PC-9 (cell line): ENCODE measurements at regions not wholly inside any gene's neighbourhood (a gene's known extent, or its start where the extent isn't known, plus 50 kb on each side); places are given as distances from the start of the nearest gene placed in this dataset.

Source experiments
- BruUV-seq: library from RNA; stranded (reverse); fragments of 400-500 nt; replicated peaks from 2 replicates; lab custom pipeline; 2021; lab: Mats Ljungman, UMichigan
- CTCF ChIA-PET: fragments of 300-600 bp; sonication (Branson Sonifier 250); formaldehyde crosslinking; loops from one replicate; lab custom pipeline; 2022; ENCODE audit warnings: antibody characterized with exemption; lab: Charles Lee
- POLR2A ChIA-PET: fragments of 300-600 bp; sonication (Branson Sonifier 250); formaldehyde crosslinking; loops from one replicate; lab custom pipeline; 2022; ENCODE audit warnings: antibody characterized with exemption; ENCODE audit not compliant: unreplicated experiment; lab: Charles Lee
- DNase-seq, 2 experiments: peaks; one replicate each; pipeline versions ENCODE4 v3.0.0 to v3.0.0-alpha.2; 2015 to 2022; ENCODE audit warnings: mixed read lengths in 1 of 2
- H2AFZ ChIP-seq: fragments of 200-600 bp; sonication (generic); 2 replicates; pipeline ENCODE4 v1.8.1; 2017; ENCODE audit warnings: antibody characterized with exemption
- H3F3A ChIP-seq: fragments of 200-600 bp; sonication (generic); 2 replicates; pipeline ENCODE4 v1.8.1; 2017; ENCODE audit warnings: antibody characterized with exemption, mild to moderate bottlenecking, low read depth; ENCODE audit not compliant: insufficient read depth
- H3K27ac ChIP-seq: fragments of 200-600 bp; sonication (generic); 2 replicates; pipeline ENCODE4 v1.6.1; 2016; ENCODE audit warnings: mixed run types
- H3K27me3 ChIP-seq: fragments of 200-600 bp; sonication (generic); 2 replicates; pipeline ENCODE4 v1.6.1; 2016; ENCODE audit warnings: low read depth, mixed run types; ENCODE audit not compliant: insufficient read depth
- H3K36me3 ChIP-seq: fragments of 200-600 bp; sonication (generic); 2 replicates; pipeline ENCODE4 v1.6.1; 2016; ENCODE audit warnings: low read depth, mixed run types
- H3K4me1 ChIP-seq: fragments of 200-600 bp; sonication (generic); replicated peaks from 2 replicates; pipeline ENCODE4 v1.6.1; 2016; ENCODE audit warnings: mixed run types; ENCODE audit not compliant: insufficient read depth
- H3K4me2 ChIP-seq: fragments of 200-600 bp; sonication (generic); 2 replicates; pipeline ENCODE4 v1.6.1; 2017; ENCODE audit warnings: mixed run types
- H3K4me3 ChIP-seq: fragments of 200-600 bp; sonication (generic); 2 replicates; pipeline ENCODE4 v1.6.1; 2016; ENCODE audit warnings: mixed run types
- H3K79me2 ChIP-seq: fragments of 200-600 bp; sonication (generic); 2 replicates; pipeline ENCODE4 v1.6.1; 2017; ENCODE audit warnings: low read depth, mixed run types
- H3K9me2 ChIP-seq: fragments of 200-600 bp; sonication (generic); 2 replicates; pipeline ENCODE4 v1.8.1; 2017; ENCODE audit warnings: mild to moderate bottlenecking; ENCODE audit not compliant: insufficient read depth
- H3K9me3 ChIP-seq: fragments of 200-600 bp; sonication (generic); 2 replicates; pipeline ENCODE4 v1.8.1; 2016; ENCODE audit warnings: low read depth; ENCODE audit not compliant: insufficient read depth
- H4K20me1 ChIP-seq: fragments of 200-600 bp; sonication (generic); 2 replicates; pipeline ENCODE4 v1.8.1; 2017; ENCODE audit not compliant: insufficient read depth
- CTCF ChIP-seq: fragments of 200-600 bp; sonication (generic); conservative IDR thresholded peaks from 2 replicates; pipeline ENCODE4 v1.6.1; 2017; ENCODE audit warnings: mixed run types, antibody characterized with exemption, mild to moderate bottlenecking, moderate library complexity
- EZH2 ChIP-seq: fragments of 200-600 bp; sonication (generic); IDR thresholded peaks from 2 replicates; pipeline ENCODE4 v1.8.0; 2017; ENCODE audit warnings: antibody characterized with exemption, low read depth
- intact Hi-C: fragments of 100-400 bp; cut with micrococcal nuclease; formaldehyde crosslinking; loops from one replicate; pipeline ENCODE4 v1.10.0; 2022; ENCODE audit not compliant: unreplicated experiment

GRCh38 chr18:60445341-60445740 lies 72.8 kb upstream of the MC4R start:
- ChIA-PET POLR2A (no interaction called here), CTCF (no interaction called here)
- Histone ChIP-seq H3K9me2 (no peaks in the 10 kb centered on the region), H3K9me3 (no peaks in the 10 kb centered on the region), H3F3A (no peaks in the 10 kb centered on the region), H3K27ac (no peak overlapping the region), H3K4me1 (no peaks in the 10 kb centered on the region), H2AFZ (no peak overlapping the region), H3K79me2 (no peaks in the 10 kb centered on the region), H3K27me3 (no peaks in the 10 kb centered on the region), H3K36me3 (no peaks in the 10 kb centered on the region), H4K20me1 (no peaks in the 10 kb centered on the region), H3K4me2 (no peak overlapping the region), H3K4me3 (no peak overlapping the region)
- no peak for DNase-seq
- TF ChIP-seq EZH2 (no peak), CTCF (no peak)
- no TSS peak for BruUV-seq
- intact Hi-C loops = no loop called here

GRCh38 chr18:60446821-60447220 lies 74.2 kb upstream of the MC4R start:
- H3K9me3 ChIP-seq = no peaks in the 10 kb centered on the region
- H3K4me1 ChIP-seq = no peaks in the 10 kb centered on the region
- H3K27me3 ChIP-seq = no peaks in the 10 kb centered on the region
- CTCF ChIA-PET = no interaction called here
- H3K4me2 ChIP-seq = no peak overlapping the region
- BruUV-seq = no TSS peak
- no peak for TF ChIP-seq EZH2
- TF ChIP-seq CTCF = no peak
- H3K27ac ChIP-seq = no peak overlapping the region
- no peaks in the 10 kb centered on the region for H3K79me2 ChIP-seq
- H3K9me2 ChIP-seq = no peaks in the 10 kb centered on the region
- H3F3A ChIP-seq = no peaks in the 10 kb centered on the region
- no peaks in the 10 kb centered on the region for H4K20me1 ChIP-seq
- no peak for DNase-seq
- no peak overlapping the region for H2AFZ ChIP-seq
- no peak overlapping the region for H3K4me3 ChIP-seq
- no peaks in the 10 kb centered on the region for H3K36me3 ChIP-seq
- POLR2A ChIA-PET = no interaction called here
- intact Hi-C loops = no loop called here

GRCh38 chr18:60448487-60449267 lies 76.1 kb upstream of the MC4R start:
- H4K20me1 ChIP-seq = no peaks in the 10 kb centered on the region
- H3F3A ChIP-seq = no peaks in the 10 kb centered on the region
- POLR2A ChIA-PET = no interaction called here
- no peak overlapping the region for H3K27ac ChIP-seq
- no TSS peak for BruUV-seq
- intact Hi-C loops = no loop called here
- H3K4me2 ChIP-seq = no peak overlapping the region
- H3K79me2 ChIP-seq = no peaks in the 10 kb centered on the region
- no peaks in the 10 kb centered on the region for H3K36me3 ChIP-seq
- DNase-seq = no peak
- H3K9me3 ChIP-seq = no peaks in the 10 kb centered on the region
- TF ChIP-seq EZH2 = no peak
- no peak for TF ChIP-seq CTCF
- no peak overlapping the region for H3K4me3 ChIP-seq
- no peaks in the 10 kb centered on the region for H3K9me2 ChIP-seq
- H3K4me1 ChIP-seq = no peaks in the 10 kb centered on the region
- CTCF ChIA-PET = no interaction called here
- 0 out of 2 replicates have a peak overlapping the region, but pooled peaks have one; percentile 35 for H2AFZ ChIP-seq
- H3K27me3 ChIP-seq = no peaks in the 10 kb centered on the region
